ENCODE measurements at regions not wholly inside any gene's neighbourhood (a gene's known extent, or its start where the extent isn't known, plus 50 kb on each side); places are given as distances from the start of the nearest gene placed in this dataset.

- FAIRE-seq (no peak), DNase-seq (ENCODE audit: low read depth, low spot score) (no peak)
- Histone ChIP-seq H4K20me1 (replicated peaks; ENCODE audit: control insufficient read depth, extremely low read depth, insufficient read depth, low read length) (no peaks in the 10 kb centered on the region), H3K4me2 (ENCODE audit: insufficient read depth, low read length) (no peak overlapping the region), H3K79me2 (ENCODE audit: control insufficient read depth, insufficient read depth, low read length) (no peaks in the 10 kb centered on the region), H3K27me3 (ENCODE audit: control insufficient read depth in 2 of 2, insufficient read depth in 2 of 2, low read length in 2 of 2) (no peaks in the 10 kb centered on the region), H3K9me1 (replicated peaks; ENCODE audit: control insufficient read depth, extremely low read depth, insufficient read depth, low read length) (no peaks in the 10 kb centered on the region), H3K4me1 (ENCODE audit: control insufficient read depth, extremely low read depth, insufficient read depth, low read length) (no peaks in the 10 kb centered on the region), H3K27ac (ENCODE audit: insufficient read depth, low read depth, low read length) (no peak overlapping the region), H3K36me3 (ENCODE audit: control insufficient read depth in 2 of 2, extremely low read depth in 1 of 2, insufficient read depth in 2 of 2, low read length in 2 of 2) (no peaks in the 10 kb centered on the region), H3K9me3 (replicated peaks; ENCODE audit: control insufficient read depth, insufficient read depth, low read length) (no peaks in the 10 kb centered on the region), H3K9ac (replicated peaks; ENCODE audit: extremely low read depth, insufficient read depth, low read length) (no peak overlapping the region), H3K4me3 (replicated peaks in 1 of 3; ENCODE audit: insufficient read depth in 1 of 3, low read depth in 1 of 3, low read length in 3 of 3) (no peak overlapping the region), H2AFZ (ENCODE audit: low read depth, low read length) (no peak overlapping the region)
- intact Hi-C loops (cut with micrococcal nuclease) (no loop called here), dilution Hi-C loops (cut with MboI; ENCODE audit: extremely low pct_ligation_motif_present, low sequenced_read_pairs) (no loop called here)
- CTCF ChIA-PET: no interaction called here
- no TSS peak for BruUV-seq (replicated peaks)
- TF ChIP-seq POLR2AphosphoS5 (IDR thresholded peaks at IDR 0.05; ENCODE audit: insufficient read depth, low read depth, low read length) (no peak), FOS (IDR thresholded peaks at IDR 0.05; ENCODE audit: borderline replicate concordance, insufficient read depth, low read length) (no peak), POLR2A (IDR thresholded peaks at IDR 0.05; ENCODE audit: low read depth, low read length) (no peak)
- POLR2A ChIA-PET: no interaction called here
Observed at GRCh38 chr20:58008866-58009265, 219.6 kb downstream of the ANKRD60 start.

DNA sequence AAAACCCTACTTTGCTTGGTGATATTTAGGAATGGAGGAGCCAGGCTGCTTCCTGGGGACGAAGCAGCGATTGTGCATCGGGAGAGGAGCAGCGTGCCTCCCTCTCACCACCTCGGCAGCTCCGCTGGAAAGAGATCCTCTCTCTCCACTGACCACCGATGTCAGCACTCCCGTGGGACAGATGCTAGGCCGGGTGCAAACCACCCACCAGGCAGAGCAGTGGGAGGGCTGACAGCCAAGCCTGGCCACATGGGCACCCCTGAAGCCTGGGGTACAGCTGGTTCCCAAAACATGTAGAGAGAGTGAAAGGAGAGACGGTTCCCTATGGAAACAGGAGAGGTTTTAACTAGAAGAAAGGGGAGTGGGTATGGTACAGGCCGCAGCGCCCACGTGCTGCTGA is 220.0 kb downstream of the ANKRD60 start:
- Histone ChIP-seq H4K20me1 (replicated peaks; ENCODE audit: control insufficient read depth, extremely low read depth, insufficient read depth, low read length) (no peaks in the 10 kb centered on the region), H3K79me2 (ENCODE audit: control insufficient read depth, insufficient read depth, low read length) (no peaks in the 10 kb centered on the region), H3K9me1 (replicated peaks; ENCODE audit: control insufficient read depth, extremely low read depth, insufficient read depth, low read length) (no peaks in the 10 kb centered on the region), H3K36me3 (ENCODE audit: control insufficient read depth in 2 of 2, extremely low read depth in 1 of 2, insufficient read depth in 2 of 2, low read length in 2 of 2) (no peaks in the 10 kb centered on the region), H3K9ac (replicated peaks; ENCODE audit: extremely low read depth, insufficient read depth, low read length) (no peak overlapping the region), H3K4me1 (ENCODE audit: control insufficient read depth, extremely low read depth, insufficient read depth, low read length) (no peaks in the 10 kb centered on the region), H3K4me3 (replicated peaks in 1 of 3; ENCODE audit: insufficient read depth in 1 of 3, low read depth in 1 of 3, low read length in 3 of 3) (no peak overlapping the region), H3K4me2 (ENCODE audit: insufficient read depth, low read length) (no peak overlapping the region), H3K9me3 (replicated peaks; ENCODE audit: control insufficient read depth, insufficient read depth, low read length) (no peaks in the 10 kb centered on the region), H3K27ac (ENCODE audit: insufficient read depth, low read depth, low read length) (no peak overlapping the region), H3K27me3 (ENCODE audit: control insufficient read depth in 2 of 2, insufficient read depth in 2 of 2, low read length in 2 of 2) (no peaks in the 10 kb centered on the region), H2AFZ (ENCODE audit: low read depth, low read length) (no peak overlapping the region)
- no TSS peak for BruUV-seq (replicated peaks)
- TF ChIP-seq CTCF (IDR thresholded peaks at IDR 0.05; ENCODE audit: extremely low read depth in 1 of 2, insufficient read depth in 1 of 2, low read depth in 1 of 2, low read length in 2 of 2): no peak
- TF ChIP-seq MYC (IDR thresholded peaks at IDR 0.05; ENCODE audit: low read depth, low read length): no peak
- no peak for TF ChIP-seq POLR2A (IDR thresholded peaks at IDR 0.05; ENCODE audit: low read depth, low read length)
- TF ChIP-seq, protein P1, sequence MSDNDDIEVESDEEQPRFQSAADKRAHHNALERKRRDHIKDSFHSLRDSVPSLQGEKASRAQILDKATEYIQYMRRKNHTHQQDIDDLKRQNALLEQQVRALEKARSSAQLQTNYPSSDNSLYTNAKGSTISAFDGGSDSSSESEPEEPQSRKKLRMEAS (IDR thresholded peaks at IDR 0.05; ENCODE audit: insufficient read depth, insufficient read length): no peak
- no peak for TF ChIP-seq POLR2AphosphoS5 (IDR thresholded peaks at IDR 0.05; ENCODE audit: insufficient read depth, low read depth, low read length)
- no peak for TF ChIP-seq FOS (IDR thresholded peaks at IDR 0.05; ENCODE audit: borderline replicate concordance, insufficient read depth, low read length)
- no peak for TF ChIP-seq EZH2 (IDR thresholded peaks at IDR 0.05; ENCODE audit: borderline replicate concordance, low read depth, low read length, severe bottlenecking)
- TF ChIP-seq JUN (IDR thresholded peaks at IDR 0.05; ENCODE audit: borderline replicate concordance, insufficient read depth, insufficient read length, low read depth): no peak
- TF ChIP-seq GATA2 (IDR thresholded peaks at IDR 0.05; ENCODE audit: insufficient read depth, insufficient read length, low read depth, low read length): no peak
- ChIA-PET POLR2A (no interaction called here), CTCF (no interaction called here)
- dilution Hi-C loops (cut with MboI; ENCODE audit: extremely low pct_ligation_motif_present, low sequenced_read_pairs): no loop called here
- intact Hi-C loops (cut with micrococcal nuclease): no loop called here
- FAIRE-seq (no peak), DNase-seq (ENCODE audit: low read depth, low spot score) (no peak)
